ENCODE measurements at regions not wholly inside any gene's neighbourhood (a gene's known extent, or its start where the extent isn't known, plus 50 kb on each side); places are given as distances from the start of the nearest gene placed in this dataset.

DNA sequence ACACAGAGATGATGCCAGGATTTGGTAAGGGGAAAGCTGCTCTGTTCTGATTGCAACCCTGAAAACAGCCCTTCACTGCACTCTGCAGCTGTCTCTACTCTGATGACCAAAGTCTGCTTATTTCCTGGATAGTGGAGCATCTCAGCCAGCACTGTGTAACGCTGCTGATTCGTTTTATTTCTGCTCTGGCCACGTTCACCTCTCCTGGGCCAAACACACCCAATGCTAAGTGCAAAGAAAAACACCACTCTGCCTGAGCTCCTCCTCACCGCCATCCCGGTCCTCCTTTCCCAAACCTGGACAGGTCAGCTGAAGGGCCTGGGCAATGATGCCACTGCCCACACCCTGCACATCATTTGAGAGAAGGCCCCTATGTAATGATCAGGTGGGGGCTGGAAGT lies 529.3 kb upstream of the B3GAT1 start:
- TF ChIP-seq, protein P1, sequence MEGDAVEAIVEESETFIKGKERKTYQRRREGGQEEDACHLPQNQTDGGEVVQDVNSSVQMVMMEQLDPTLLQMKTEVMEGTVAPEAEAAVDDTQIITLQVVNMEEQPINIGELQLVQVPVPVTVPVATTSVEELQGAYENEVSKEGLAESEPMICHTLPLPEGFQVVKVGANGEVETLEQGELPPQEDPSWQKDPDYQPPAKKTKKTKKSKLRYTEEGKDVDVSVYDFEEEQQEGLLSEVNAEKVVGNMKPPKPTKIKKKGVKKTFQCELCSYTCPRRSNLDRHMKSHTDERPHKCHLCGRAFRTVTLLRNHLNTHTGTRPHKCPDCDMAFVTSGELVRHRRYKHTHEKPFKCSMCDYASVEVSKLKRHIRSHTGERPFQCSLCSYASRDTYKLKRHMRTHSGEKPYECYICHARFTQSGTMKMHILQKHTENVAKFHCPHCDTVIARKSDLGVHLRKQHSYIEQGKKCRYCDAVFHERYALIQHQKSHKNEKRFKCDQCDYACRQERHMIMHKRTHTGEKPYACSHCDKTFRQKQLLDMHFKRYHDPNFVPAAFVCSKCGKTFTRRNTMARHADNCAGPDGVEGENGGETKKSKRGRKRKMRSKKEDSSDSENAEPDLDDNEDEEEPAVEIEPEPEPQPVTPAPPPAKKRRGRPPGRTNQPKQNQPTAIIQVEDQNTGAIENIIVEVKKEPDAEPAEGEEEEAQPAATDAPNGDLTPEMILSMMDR (IDR thresholded peaks at IDR 0.05; ENCODE audit: low read depth, low read length), result no peak
- no peak for TF ChIP-seq EZH2phosphoT487 (IDR thresholded peaks at IDR 0.05; ENCODE audit: low read depth)
